GM21526 (cell line): ENCODE measurements at regions not wholly inside any gene's neighbourhood (a gene's known extent, or its start where the extent isn't known, plus 50 kb on each side); places are given as distances from the start of the nearest gene placed in this dataset.

Experiments used
- ATAC-seq: cut with Tn5 transposase; IDR thresholded peaks from one replicate; pipeline ENCODE4 v1.9.1; 2021; ENCODE audit warnings: moderate library complexity; ENCODE audit not compliant: unreplicated experiment, low FRiP score

DNA sequence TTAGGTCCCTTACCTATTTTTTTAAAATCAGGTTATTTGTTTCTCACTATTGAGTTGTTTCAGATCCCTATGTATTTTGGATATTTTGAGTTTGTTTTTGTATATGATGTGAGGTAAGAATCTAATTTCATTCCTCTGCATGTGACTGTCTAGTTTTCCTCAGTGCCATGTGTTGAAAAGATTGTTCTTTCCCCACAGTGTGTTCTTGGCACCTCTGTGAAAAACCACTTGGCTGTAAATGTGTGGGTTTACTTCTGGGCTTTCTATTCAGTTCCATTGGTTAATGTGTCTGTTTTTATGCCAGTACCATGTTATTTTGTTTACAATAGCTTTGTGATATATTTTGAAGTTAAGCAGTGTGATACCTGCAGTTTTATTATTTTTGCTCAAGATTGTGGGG is 1516.4 kb downstream of the AACS start:
- ATAC-seq: no peak

DNA sequence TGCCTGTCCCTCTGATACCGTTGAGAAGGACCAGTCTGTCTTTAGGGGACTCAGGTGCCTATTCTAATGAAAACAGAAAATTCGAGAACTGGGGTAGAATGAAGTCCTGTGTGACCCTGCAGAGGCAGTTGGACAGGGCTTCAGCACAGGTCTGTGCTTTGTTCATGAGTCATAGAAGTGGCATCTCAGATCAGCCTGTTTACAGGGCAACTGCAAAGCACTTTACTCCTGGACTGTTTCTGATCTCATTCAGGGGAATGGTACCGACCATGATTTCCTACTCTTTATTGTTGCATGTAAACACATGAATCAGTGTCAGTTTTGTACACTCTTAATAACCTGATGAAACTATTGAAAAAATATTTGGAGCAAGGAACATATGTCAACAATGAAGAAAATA is 1517.0 kb downstream of the AACS start:
- ATAC-seq: no peak

DNA sequence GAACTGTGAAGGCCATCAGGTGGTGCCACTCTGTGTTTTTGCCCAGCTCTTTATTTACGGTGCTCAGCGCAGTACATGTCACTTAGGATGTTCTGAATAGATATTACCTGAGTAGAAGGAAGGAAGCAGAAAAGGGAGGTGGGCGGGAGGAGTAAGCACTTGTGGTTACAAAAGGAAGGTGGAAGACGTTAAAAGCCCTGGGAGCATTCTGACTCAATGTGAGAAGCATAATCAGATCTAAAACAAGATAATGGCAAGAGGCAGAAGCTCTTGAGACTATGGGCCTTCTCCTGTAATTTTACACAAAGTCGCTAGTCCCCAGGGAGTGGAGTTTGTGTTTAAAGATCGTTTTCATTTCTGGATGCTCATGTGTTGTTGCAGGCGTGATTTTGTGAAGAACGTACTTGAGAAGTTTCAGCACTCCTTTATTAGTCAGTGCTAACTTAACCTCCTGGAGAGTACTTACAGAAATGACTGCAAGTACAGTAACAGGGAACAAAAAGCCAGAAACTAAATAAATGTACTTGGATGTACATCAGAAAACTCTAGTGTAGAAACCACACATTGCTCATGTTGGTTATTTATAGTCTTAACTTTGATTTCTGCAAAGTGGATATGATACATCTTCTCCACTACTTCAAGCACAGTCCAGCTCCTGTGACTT is 1523.5 kb downstream of the AACS start:
- ATAC-seq: no peak

DNA sequence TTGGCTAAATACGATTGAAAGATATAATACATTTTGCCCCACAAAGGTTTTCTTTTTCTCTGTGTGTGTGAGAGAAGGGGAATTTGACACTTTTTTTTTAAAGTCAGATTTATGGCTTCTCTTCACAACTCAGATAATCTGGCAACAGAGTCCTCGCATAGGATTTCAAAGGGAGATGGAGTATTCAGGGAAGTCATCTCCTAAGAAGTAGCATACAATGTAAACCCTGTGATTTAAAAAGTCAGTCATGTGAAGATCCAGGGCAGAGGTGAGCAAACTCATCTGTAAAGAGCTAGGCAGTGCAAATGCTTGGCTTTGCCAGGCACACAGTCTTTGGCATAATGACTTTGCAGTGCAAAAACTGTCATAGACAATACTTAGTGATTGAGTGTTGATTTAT is 1526.3 kb downstream of the AACS start:
- no peak for ATAC-seq

DNA sequence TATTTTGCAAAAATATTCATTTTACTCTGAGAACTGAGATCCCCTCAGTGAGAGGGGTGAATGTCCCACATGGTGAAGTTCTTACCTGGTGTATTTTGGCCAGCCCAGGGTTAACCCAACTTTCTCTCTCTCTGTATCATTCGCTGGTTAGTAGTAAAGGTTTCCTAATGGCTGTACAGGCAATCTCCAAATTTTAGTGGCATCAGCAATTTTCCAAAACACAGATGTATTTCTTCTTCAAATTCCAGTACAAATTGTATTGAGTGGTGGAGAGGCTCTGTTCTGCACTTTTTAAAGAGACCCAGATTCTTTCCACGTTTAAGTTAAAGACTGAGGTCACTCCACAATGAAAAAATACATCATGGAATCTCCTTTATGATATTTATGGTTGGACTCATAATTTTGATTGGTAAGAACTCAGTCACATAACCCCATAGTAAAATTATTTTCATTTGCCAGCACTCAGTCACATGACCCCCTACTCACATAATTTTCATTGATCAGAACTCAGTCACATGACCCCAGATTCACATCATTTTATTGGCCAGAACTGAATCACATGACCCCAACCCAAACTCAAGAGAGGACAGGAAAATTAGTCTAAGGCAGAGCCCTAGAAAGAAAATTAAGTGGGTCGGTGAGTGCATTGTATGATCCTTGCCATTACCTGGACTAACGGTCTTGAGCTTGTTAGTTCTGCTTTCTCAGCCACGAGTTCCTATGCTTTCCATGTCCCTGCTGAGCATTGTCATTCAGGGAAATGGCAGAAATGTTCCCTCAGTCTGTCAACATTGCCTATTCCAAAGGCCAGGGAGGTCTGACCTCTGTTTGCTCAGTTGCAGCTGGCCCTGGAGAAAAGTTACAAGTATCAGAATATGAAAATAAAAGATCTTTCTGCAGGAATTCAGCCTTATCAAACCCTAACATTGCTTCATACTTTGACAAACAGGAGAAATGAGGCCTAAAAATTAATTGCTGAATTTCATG is 1536.2 kb downstream of the AACS start:
- no peak for ATAC-seq

DNA sequence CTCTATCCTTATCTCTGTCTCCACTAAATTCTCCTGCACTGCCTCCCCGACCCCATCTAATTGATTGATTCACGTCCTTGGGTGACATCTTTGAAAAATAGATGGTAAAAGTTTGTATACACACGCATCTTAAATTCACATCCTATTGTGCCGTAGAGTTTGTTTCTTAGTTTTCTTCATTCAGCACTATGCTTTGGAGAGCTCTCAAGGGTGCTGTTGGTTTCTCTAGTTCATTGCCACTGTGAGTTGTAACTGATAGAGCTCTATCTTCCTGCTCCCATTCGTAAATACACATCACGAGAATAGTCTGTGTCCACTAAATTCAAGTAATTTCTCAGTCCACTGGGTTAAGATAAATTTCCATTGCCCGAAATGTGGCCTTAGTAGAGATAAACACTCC is 1537.4 kb downstream of the AACS start:
- ATAC-seq: no peak

DNA sequence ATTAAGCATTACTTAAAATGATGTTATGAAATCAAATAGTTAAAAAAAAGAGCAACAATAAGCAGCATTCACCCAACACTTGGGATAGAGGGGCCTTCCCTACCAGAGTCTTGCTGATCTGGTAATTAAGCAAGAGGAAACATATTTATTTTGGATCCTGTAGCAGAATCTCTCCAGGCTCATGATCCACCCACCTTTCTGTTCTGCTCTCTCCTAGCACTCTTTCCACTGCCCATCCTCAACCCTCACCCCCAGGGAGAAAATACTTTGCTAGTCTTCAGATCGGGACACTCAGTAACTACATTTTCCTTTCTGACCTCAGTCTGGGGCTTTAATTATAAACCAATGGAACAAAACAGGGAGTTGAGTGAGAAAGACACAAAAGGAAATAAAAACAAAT is 1541.9 kb downstream of the AACS start:
- ATAC-seq: no peak

DNA sequence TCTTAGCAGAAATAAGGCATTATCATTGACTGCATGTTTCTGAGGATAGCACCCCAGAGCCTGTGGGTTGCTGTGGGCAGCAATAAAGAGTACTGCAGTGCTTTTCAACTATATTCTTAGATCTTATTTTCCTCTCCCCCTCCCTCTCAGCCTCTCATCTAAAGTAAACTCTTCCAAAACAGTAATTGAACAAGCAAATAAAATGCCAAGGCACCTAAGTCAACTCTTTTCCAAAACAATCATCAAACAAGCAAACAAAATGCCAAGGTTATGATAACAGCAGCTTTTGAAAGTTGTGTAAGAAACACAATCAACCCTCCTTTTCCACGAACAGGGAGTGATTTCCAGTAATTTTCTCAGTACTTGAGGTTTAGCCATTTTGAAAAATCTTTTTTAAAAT is 1542.6 kb downstream of the AACS start:
- no peak for ATAC-seq

DNA sequence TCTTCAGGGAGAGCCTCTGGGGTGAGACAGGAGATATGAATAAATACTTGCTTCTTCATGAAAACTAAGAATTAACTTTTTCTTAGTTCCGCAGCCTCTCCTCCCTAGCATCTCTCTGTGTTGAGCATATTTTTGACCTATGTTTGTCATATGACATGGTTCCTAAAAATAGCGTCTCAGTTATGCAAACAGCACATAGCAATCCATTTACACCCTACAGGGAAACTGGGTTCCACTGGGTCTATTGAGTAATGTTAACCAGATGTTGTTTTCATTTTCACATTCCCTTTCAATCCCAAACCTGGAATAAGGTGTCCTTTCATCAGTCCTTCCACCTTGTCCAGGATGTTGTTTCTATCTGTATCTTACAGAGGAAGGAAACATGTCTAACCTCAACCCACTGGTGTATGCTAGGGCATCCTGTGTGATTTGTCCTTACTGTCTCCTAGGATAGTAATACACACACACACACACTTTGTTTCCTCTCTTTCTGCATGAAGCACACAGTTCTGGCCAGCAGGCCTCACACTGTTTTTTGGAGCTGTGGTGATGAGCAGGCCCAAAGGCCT is 1543.5 kb downstream of the AACS start:
- ATAC-seq: no peak

DNA sequence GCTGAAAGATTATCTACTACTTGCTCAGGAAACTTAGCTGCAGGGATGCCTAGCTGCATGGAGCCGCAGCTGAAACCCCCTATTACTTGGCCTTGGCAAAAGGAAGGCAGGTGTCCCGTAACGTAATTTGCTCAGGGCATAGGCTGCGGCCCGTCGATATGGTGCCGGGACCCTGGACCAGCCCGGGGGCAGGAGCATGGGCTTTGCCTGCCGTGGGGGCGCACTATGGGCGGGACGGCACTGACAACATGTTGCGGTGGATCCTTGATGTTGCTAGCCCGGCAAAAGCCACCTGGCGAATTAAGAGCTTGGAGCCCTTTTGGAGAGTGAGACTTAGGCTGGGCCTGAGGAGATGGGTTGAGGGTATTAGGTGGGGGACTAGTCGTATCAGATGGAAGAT is 1551.2 kb downstream of the AACS start:
- no peak for ATAC-seq

DNA sequence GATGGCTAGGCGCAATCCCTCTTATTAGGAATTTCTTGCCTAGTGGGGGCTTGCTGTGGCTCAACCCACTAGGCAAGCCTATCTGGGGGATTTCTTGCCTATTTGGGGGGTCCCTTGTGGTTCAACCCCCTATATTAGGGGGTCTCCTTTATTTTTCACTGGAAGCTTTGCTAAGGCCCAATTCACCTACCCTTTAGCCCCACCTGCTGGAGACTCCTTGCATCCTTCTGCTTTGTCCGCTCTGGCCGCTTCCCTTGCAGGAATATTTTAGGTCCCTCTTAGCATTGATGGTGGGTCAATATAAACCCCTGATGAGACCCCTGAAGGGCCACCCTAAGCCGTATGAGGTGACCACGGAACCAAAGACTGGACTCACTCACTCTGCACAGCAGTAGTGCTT is 1552.1 kb downstream of the AACS start:
- no peak for ATAC-seq

DNA sequence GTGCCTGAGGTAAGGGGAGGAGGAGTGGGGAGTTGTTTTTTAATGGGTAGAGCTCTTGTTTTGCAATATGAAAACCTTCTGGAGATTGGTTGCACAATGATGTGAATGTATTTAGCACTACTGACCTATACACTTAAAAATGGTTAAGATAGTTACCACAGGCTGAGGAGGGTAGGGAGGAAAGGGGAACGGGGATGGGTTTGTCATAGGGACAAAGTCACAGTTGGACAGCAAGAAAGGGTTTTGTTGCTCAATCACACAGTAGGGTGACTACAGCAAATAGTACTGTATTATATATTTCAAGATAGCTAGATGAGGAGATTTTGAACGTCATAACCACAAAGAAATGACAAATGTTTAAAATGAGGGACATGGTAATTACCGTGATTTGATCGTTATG is 1562.4 kb downstream of the AACS start:
- no peak for ATAC-seq

DNA sequence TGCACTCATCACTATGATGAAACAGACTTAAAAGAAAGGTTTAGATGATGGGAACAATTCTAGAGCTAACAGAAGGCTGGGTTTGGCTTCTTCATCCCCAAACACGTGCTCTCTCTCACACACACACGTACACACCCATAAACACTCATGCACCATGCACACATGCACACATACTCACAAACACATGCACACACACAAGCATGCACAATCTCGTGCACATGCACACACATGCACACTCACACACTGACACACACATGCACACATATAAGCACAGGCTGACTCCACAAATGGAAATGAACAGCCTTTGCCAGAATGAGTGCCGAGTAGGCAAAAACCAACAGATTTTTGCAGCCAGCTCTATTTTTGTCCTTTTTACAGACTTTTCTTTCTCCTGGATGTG is 1571.6 kb downstream of the AACS start:
- ATAC-seq: no peak

DNA sequence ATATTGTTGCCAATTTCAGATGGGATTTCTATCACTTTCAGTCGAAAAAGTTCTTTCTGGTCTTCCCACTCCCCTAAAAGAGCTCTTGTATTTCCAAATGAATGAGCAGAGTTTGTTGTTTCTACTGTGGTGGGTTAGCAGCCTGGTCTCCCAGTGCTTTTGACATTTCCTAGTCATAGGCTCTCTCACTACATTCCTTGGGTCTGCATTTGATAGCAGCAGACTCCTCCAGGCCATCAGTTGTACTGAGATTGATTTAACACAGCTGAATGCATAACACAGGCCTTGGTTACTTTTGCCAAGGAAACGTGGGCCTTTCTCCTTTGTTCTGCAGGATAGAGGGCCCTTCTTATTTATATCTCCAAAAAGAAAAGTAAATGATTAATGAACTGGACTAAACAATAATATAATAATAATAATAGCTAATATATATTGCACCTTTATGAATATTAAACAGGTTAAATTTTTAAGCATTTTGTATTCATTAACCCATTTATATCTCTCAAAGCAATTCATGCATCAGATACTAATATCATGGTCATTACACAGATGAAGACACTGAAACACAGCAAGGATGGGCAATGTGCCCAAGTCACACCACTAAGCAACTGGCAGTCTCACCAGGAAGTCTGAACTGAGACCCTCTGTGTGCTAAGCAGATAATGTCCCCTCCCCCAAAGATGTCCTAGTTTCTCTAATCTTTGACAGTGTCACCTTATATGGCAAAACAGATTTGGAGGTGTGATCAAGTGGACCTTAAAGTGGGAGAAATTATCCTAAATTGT is 1579.2 kb downstream of the AACS start:
- ATAC-seq: no peak

DNA sequence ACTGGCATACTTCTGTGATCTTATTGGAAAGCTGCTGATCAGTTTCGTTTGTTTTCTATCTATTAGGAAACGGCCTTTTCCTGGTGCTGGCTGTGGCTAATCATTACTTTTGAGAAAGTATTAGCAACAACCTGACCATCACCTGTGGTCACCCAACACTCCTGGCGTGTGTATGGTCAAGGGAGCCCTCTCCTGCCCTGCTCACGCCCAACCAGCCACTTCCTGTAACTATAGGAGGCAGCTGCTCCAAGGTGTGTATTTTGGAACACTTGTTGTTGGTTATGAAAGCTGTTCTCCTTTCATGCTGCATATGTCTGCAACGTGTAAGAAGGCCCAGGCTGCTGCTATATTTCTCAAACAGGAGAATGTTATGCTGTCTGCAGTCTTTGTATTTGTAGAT is 1582.8 kb downstream of the AACS start:
- ATAC-seq: no peak

DNA sequence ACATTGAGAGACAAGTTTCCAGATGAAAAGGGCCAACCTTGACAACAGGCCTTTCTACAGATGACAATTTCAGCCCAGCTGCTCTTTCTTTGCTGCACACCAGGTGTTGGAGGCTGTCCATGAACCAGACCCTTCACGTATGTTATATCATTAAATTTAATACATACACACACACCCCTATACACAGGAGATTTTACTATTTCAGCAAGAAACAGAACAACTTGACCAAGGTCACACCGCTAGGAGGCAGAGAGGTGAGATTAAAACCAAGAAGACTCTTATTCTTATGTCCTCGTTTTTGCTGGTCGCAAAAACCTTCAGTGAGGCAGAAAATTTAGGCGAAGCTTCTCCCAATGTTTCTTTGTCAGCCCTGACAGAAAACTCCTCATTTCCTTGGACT is 1585.9 kb downstream of the AACS start:
- no peak for ATAC-seq

DNA sequence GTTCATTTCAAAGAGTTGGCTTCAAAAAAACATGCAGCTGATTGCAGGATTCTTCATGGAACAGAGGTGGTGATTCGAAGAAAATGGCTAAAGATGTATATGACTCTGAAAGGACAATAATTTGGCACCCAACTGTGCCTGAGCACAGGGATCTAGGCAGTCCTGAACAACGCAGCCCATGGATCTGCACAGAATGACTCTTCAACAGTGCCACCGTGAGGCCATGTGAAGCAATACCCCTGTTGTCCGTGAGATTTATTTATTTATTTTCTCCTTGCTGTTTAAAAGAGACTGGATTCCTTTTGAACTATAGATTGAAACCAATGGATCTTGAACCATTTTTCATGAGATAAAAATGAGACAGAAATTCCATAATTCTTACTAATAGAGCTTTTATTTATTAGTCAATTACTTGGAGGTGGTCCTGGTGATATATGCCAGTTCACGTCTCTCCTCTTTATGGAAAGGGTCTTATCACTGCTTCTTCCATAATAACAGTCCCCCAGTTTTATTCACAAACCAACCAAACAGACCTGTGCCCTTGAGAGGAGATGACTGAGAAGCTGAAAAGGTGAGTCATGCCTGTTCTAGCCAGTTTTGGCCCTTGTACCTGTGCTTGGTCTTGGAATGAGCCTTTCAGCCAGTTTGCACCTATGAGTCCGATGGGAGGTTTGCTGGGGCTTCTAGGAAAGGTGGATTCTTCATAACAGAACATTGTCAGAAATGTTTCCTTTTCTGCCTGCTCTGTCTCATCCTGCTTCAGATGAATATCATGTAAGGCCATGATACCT is 1598.3 kb downstream of the AACS start:
- ATAC-seq: no peak

DNA sequence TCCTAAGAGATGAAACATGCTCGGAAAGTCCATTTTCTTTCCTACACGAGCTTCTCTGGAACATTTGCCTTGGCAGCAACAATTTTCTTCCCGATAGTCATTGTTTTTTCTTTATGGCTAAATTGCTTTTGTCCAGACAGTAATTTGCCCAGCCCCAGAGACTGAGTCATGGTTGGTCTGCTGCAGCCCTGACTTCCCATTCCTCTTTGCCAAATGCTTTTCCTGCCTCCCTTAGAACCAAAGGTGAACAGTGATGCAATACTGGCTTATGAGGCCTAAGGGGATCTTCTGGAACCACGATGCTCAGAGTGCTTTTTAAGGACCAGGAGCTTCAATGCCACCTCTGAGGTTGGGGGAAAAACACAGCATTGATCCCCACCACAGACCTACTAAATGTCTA is 1599.6 kb upstream of the TMEM132C start:
- ATAC-seq: no peak

DNA sequence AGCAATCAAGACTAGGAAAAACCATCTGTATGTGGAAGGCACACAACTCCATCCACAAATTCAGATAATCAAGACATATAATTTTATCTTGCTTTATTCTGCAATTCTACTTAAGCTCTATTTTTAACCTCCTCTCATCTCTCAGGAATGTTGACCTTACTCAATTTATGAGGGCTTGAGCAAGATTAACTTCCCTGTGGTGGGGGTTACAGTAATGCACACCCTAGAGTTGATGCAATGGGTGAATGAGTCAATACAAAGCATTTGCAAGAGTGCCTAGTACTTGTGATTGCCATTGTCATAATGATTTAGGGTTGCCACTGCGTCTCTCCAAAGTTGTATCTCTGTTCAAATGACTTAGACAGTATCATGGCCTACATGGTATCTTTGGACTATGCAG is 1598.4 kb upstream of the TMEM132C start:
- no peak for ATAC-seq

DNA sequence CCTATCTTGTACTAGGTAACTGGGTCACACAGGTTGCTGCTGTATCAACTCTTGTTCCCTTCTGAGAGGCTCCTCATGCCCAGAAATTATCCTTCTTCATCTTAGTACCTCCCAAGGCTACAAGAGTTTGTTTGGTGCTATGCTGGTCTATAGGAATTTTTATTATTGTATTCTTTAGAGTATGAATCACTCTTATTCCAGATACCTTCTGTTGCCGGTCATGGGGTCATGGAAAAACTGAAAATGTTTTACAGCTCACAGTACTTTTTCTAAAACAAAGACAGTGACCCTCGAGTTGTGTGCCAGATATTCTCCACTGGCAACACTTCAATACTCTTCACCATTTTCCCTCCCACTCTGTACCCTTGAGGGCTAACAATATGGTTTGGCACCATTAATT is 1598.0 kb upstream of the TMEM132C start:
- ATAC-seq: no peak
